GM23338 (cell line): ENCODE measurements at regions not wholly inside any gene's neighbourhood (a gene's known extent, or its start where the extent isn't known, plus 50 kb on each side); places are given as distances from the start of the nearest gene placed in this dataset.

ENCODE experiments used
- CREB1 ChIP-seq: fragments of 250-450 bp; sonication (Bioruptor Pico); IDR thresholded peaks from 2 replicates; pipeline ENCODE4 v1.5.0; 2020; ENCODE audit warnings: low read depth, mild to moderate bottlenecking, moderate library complexity
- CTCF ChIP-seq, 2 experiments: fragments of 200-600 bp in 1 of 2; sonication (generic) in 1 of 2; conservative IDR thresholded peaks; 2 replicates each; pipeline versions ENCODE4 v1.5.1 to v1.6.1; 2016 to 2017; ENCODE audit warnings: antibody characterized with exemption in 2 of 2, low read depth in 2 of 2, mild to moderate bottlenecking in 2 of 2, moderate library complexity in 1 of 2
- ETS1 ChIP-seq: IDR thresholded peaks from 2 replicates; pipeline ENCODE4 v1.6.1; 2016; ENCODE audit warnings: antibody characterized with exemption
- EZH2 ChIP-seq: fragments of 200-600 bp; sonication (generic); IDR thresholded peaks from one replicate; pipeline ENCODE4 v1.8.0; 2017; ENCODE audit warnings: antibody characterized with exemption, mild to moderate bottlenecking, low read depth; ENCODE audit not compliant: unreplicated experiment
- EZH2phosphoT487 ChIP-seq: fragments of 200-600 bp; sonication (generic); IDR thresholded peaks from one replicate; pipeline ENCODE4 v1.8.1; 2018; ENCODE audit warnings: antibody characterized with exemption; ENCODE audit not compliant: unreplicated experiment
- JUNB ChIP-seq: IDR thresholded peaks from one replicate; pipeline ENCODE4 v1.6.1; 2016; ENCODE audit warnings: antibody characterized with exemption; ENCODE audit not compliant: unreplicated experiment
- NANOG ChIP-seq: IDR thresholded peaks from 2 replicates; pipeline ENCODE4 v1.6.1; 2016; ENCODE audit warnings: antibody characterized with exemption, borderline replicate concordance
- POLR2AphosphoS5 ChIP-seq: IDR thresholded peaks from 2 replicates; pipeline ENCODE4 v1.6.1; 2016; ENCODE audit warnings: antibody characterized with exemption, low read depth
- STAT1 ChIP-seq: IDR thresholded peaks from one replicate; pipeline ENCODE4 v1.6.1; 2016; ENCODE audit warnings: antibody characterized with exemption; ENCODE audit not compliant: unreplicated experiment
- ZNF114 ChIP-seq: fragments of 250-450 bp; sonication (Bioruptor Pico); IDR thresholded peaks from 2 replicates; pipeline ENCODE4 v1.5.0; 2020; ENCODE audit warnings: mild to moderate bottlenecking, moderate library complexity
- ZNF331 ChIP-seq: fragments of 250-450 bp; sonication (Bioruptor Pico); IDR thresholded peaks from 2 replicates; pipeline ENCODE4 v1.5.0; 2020; ENCODE audit warnings: low read depth, mild to moderate bottlenecking, moderate library complexity
- TF ChIP-seq, protein P1 (sequence below): IDR thresholded peaks from one replicate; pipeline ENCODE4 v1.6.1; 2018; ENCODE audit warnings: antibody characterized with exemption; ENCODE audit not compliant: unreplicated experiment
- TF ChIP-seq, protein P2 (sequence below): fragments of 250-450 bp; sonication (Bioruptor Pico); IDR thresholded peaks from 2 replicates; pipeline ENCODE4 v1.5.0; 2020; ENCODE audit warnings: mild to moderate bottlenecking, moderate library complexity

DNA sequence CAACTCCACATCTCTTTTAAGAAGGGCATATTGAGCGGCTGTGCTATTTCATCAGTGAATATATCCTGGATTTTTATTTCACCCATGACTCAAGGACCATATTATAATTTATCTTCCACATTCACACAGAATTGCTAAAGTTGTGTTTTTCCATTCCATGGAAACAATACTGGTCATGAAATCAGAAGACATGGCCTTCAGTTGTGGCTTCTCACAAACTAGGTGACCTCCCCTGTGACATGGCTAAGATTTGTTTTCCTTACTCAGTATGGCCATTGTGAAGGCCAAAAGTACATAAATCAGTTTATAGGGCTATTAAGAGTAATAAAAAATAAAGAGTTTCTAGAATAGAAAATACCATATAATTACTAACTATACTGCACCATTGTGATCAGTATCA, 415.6 kb downstream of the OXSM start:
- TF ChIP-seq CTCF (conservative IDR thresholded peaks at IDR 0.05; ENCODE audit: low read depth in 2 of 2) (no peak), EZH2phosphoT487 (no peak), EZH2 (no peak), POLR2AphosphoS5 (no peak), ZNF114 (CRISPR knock-in tag) (no peak), NANOG (no peak), JUNB (no peak), STAT1 (no peak), CREB1 (CRISPR knock-in tag) (no peak), ETS1 (no peak), ZNF331 (CRISPR knock-in tag) (no peak)
- TF ChIP-seq, protein P1, sequence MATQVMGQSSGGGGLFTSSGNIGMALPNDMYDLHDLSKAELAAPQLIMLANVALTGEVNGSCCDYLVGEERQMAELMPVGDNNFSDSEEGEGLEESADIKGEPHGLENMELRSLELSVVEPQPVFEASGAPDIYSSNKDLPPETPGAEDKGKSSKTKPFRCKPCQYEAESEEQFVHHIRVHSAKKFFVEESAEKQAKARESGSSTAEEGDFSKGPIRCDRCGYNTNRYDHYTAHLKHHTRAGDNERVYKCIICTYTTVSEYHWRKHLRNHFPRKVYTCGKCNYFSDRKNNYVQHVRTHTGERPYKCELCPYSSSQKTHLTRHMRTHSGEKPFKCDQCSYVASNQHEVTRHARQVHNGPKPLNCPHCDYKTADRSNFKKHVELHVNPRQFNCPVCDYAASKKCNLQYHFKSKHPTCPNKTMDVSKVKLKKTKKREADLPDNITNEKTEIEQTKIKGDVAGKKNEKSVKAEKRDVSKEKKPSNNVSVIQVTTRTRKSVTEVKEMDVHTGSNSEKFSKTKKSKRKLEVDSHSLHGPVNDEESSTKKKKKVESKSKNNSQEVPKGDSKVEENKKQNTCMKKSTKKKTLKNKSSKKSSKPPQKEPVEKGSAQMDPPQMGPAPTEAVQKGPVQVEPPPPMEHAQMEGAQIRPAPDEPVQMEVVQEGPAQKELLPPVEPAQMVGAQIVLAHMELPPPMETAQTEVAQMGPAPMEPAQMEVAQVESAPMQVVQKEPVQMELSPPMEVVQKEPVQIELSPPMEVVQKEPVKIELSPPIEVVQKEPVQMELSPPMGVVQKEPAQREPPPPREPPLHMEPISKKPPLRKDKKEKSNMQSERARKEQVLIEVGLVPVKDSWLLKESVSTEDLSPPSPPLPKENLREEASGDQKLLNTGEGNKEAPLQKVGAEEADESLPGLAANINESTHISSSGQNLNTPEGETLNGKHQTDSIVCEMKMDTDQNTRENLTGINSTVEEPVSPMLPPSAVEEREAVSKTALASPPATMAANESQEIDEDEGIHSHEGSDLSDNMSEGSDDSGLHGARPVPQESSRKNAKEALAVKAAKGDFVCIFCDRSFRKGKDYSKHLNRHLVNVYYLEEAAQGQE: no peak
- TF ChIP-seq, protein P2, sequence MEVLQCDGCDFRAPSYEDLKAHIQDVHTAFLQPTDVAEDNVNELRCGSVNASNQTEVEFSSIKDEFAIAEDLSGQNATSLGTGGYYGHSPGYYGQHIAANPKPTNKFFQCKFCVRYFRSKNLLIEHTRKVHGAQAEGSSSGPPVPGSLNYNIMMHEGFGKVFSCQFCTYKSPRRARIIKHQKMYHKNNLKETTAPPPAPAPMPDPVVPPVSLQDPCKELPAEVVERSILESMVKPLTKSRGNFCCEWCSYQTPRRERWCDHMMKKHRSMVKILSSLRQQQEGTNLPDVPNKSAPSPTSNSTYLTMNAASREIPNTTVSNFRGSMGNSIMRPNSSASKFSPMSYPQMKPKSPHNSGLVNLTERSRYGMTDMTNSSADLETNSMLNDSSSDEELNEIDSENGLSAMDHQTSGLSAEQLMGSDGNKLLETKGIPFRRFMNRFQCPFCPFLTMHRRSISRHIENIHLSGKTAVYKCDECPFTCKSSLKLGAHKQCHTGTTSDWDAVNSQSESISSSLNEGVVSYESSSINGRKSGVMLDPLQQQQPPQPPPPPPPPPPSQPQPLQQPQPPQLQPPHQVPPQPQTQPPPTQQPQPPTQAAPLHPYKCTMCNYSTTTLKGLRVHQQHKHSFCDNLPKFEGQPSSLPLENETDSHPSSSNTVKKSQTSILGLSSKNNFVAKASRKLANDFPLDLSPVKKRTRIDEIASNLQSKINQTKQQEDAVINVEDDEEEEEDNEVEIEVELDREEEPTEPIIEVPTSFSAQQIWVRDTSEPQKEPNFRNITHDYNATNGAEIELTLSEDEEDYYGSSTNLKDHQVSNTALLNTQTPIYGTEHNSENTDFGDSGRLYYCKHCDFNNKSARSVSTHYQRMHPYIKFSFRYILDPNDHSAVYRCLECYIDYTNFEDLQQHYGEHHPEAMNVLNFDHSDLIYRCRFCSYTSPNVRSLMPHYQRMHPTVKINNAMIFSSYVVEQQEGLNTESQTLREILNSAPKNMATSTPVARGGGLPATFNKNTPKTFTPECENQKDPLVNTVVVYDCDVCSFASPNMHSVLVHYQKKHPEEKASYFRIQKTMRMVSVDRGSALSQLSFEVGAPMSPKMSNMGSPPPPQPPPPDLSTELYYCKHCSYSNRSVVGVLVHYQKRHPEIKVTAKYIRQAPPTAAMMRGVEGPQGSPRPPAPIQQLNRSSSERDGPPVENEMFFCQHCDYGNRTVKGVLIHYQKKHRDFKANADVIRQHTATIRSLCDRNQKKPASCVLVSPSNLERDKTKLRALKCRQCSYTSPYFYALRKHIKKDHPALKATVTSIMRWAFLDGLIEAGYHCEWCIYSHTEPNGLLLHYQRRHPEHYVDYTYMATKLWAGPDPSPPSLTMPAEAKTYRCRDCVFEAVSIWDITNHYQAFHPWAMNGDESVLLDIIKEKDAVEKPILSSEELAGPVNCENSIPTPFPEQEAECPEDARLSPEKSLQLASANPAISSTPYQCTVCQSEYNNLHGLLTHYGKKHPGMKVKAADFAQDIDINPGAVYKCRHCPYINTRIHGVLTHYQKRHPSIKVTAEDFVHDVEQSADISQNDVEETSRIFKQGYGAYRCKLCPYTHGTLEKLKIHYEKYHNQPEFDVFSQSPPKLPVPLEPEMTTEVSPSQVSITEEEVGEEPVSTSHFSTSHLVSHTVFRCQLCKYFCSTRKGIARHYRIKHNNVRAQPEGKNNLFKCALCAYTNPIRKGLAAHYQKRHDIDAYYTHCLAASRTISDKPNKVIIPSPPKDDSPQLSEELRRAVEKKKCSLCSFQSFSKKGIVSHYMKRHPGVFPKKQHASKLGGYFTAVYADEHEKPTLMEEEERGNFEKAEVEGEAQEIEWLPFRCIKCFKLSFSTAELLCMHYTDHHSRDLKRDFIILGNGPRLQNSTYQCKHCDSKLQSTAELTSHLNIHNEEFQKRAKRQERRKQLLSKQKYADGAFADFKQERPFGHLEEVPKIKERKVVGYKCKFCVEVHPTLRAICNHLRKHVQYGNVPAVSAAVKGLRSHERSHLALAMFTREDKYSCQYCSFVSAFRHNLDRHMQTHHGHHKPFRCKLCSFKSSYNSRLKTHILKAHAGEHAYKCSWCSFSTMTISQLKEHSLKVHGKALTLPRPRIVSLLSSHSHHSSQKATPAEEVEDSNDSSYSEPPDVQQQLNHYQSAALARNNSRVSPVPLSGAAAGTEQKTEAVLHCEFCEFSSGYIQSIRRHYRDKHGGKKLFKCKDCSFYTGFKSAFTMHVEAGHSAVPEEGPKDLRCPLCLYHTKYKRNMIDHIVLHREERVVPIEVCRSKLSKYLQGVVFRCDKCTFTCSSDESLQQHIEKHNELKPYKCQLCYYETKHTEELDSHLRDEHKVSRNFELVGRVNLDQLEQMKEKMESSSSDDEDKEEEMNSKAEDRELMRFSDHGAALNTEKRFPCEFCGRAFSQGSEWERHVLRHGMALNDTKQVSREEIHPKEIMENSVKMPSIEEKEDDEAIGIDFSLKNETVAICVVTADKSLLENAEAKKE (CRISPR knock-in tag): no peak
